Renal cortical epithelial cell (primary cell): ENCODE measurements at regions not wholly inside any gene's neighbourhood (a gene's known extent, or its start where the extent isn't known, plus 50 kb on each side); places are given as distances from the start of the nearest gene placed in this dataset.

Source experiments
- DNase-seq: peaks from one replicate; pipeline ENCODE4 v3.0.0-alpha.2; 2011; ENCODE audit warnings: low read depth

GRCh38 chr17:79521225-79521624 is 89.6 kb downstream of the RBFOX3 start:
- DNase-seq, result no peak

GRCh38 chr17:79520167-79521165 is 90.4 kb downstream of the RBFOX3 start:
- DNase-seq, result no peak

- DNase-seq, result no peak
Measured at GRCh38 chr17:79519601-79520000, 91.2 kb downstream of the RBFOX3 start.

- no peak for DNase-seq
Measured at GRCh38 chr17:79518585-79519523, 92.0 kb downstream of the RBFOX3 start.

- no peak for DNase-seq
Measured at GRCh38 chr17:79517827-79518584, 92.8 kb downstream of the RBFOX3 start.

GRCh38 chr17:79515646-79516571 is 94.9 kb downstream of the RBFOX3 start:
- no peak for DNase-seq

- DNase-seq, result no peak
Measured at GRCh38 chr17:79515110-79515509, 95.7 kb downstream of the RBFOX3 start.

- DNase-seq, result no peak
Measured at GRCh38 chr17:79513820-79514535, 96.9 kb downstream of the RBFOX3 start.

GRCh38 chr17:79513206-79513605 is 97.6 kb downstream of the RBFOX3 start:
- DNase-seq, result no peak

GRCh38 chr17:79511471-79511870 is 99.4 kb downstream of the RBFOX3 start:
- no peak for DNase-seq

- DNase-seq, result no peak
Measured at GRCh38 chr17:79510071-79510470, 100.8 kb downstream of the RBFOX3 start.

- no peak for DNase-seq
Measured at GRCh38 chr17:79509490-79509889, 101.4 kb downstream of the RBFOX3 start.

- DNase-seq, result no peak
Measured at GRCh38 chr17:79509008-79509407, 101.8 kb downstream of the RBFOX3 start.

GRCh38 chr17:79508291-79508716 is 102.5 kb downstream of the RBFOX3 start:
- DNase-seq, result no peak

GRCh38 chr17:79506955-79507354 is 103.9 kb downstream of the RBFOX3 start:
- no peak for DNase-seq

GRCh38 chr17:79506150-79506870 is 104.5 kb downstream of the RBFOX3 start:
- no peak for DNase-seq

GRCh38 chr17:79505199-79505598 is 105.7 kb downstream of the RBFOX3 start:
- DNase-seq, result no peak

GRCh38 chr17:79504181-79504605 is 106.7 kb downstream of the RBFOX3 start:
- DNase-seq, result no peak
